HG03103 (cell line): ENCODE measurements at regions not wholly inside any gene's neighbourhood (a gene's known extent, or its start where the extent isn't known, plus 50 kb on each side); places are given as distances from the start of the nearest gene placed in this dataset.
"Not testable (repeated sequence)": the region's sequence is repeated elsewhere in the genome, so short reads cannot be mapped to it uniquely, and the experiment has no call there.

ENCODE experiments used
- ATAC-seq: cut with Tn5 transposase; IDR thresholded peaks from one replicate; pipeline ENCODE4 v1.9.1; 2021; ENCODE audit warnings: low read depth; ENCODE audit not compliant: unreplicated experiment

DNA sequence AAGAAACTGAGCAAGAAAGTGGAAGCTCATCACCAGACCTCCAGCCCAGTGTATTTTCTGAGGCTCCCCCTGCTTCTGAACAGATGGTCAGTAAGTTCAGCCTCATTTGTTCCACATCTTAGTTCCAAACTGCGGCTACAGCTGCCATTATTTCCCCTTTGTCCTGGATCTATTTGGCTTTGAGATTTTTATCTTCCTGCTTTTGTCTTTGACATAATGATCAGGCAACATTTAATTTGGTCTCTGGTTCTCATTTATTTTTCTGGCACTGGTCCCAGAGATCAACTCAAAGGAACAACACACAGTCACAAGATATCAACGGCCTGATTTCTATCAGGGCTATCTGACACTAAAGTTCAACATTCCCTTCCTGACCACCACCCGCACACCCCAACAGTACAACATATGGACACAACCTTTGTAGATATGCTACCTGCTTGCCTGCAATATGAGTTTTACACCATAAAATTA is 137.5 kb downstream of the FAM76B start:
- no peak for ATAC-seq

GRCh38 chr11:95650276-95650675 is 139.3 kb downstream of the FAM76B start:
- ATAC-seq, result no peak

DNA sequence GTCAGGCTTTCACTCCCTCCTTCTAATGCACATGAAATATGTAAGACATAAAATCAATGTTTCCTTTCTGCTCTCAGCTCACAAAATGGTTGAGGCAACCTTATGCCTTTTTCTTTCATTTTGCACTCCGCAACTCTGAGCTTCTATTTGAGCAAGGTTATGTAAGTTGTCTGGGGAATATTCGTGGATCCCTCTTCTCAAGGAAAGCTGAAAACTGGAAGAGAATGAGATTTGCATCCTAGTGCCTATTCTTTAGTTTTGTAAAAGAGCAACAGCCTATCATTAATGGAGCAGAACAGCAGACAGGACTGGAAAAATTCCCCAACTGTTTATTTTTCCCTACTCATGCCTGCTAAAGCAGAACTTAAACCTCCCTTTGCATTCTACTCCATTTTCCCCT is 141.7 kb downstream of the FAM76B start:
- no peak for ATAC-seq

- ATAC-seq, result no peak
Observed at GRCh38 chr11:95647355-95647754, 142.2 kb downstream of the FAM76B start.

DNA sequence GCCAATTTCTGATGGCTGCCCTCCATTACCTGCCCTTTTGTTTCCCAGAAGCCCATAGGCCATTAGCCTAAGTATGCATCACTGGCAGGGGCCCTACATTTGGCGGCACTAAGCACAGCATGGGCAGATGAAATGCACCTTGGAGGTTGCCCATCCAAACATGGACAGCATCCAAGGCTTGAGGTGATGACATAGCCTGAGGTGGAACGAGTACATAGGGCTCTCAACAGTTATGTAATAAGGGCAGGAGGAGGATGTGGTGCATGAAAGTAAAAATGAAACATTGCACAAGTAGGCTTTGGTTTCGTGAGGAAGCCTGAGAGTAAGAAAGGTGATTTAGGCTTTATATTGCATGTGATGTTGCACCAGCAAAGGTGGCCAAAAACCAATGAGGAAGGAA is 148.1 kb downstream of the FAM76B start:
- ATAC-seq, result peak; percentile 100

- no peak for ATAC-seq
Observed at GRCh38 chr11:95638501-95638900, 151.1 kb downstream of the FAM76B start.

DNA sequence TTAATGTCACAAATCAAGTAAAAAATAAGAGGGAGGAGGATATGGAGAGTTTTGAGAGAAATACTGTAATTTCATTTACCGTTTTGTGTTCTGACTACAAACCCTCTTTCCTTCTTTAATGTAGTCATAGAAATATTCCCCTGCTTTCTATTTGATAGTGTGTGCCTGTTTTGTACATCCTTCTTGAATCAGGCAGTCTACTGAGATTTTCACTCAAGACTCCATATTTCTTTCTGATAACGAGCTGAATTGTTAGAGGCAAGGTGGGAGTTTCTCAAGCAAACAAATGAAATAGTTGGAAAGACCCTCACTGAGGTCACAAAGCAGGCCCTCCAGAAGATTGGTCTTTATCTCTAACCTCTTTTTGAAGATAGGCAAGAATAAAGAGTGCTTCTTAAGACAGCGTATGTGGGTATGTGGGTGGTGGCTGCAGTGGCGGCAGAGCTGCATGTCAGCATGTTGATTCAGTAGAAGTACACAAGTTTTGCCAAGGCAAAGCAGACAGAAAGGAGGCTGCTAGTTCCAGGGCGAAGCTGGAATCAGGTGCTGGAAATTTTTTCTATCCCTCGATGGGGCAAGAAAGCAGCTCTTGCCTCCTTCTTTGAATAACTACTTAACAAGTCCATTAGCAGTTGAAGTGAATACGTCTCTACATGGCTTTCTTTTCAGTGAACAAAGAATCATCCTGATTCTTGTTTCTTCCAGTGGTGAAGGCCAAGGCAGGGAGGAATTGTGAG is 164.2 kb downstream of the FAM76B start:
- ATAC-seq, result no peak

- ATAC-seq, result no peak
Observed at GRCh38 chr11:95616256-95616804, 173.3 kb downstream of the FAM76B start.

GRCh38 chr11:95611827-95612226 is 177.8 kb downstream of the FAM76B start:
- no peak for ATAC-seq

DNA sequence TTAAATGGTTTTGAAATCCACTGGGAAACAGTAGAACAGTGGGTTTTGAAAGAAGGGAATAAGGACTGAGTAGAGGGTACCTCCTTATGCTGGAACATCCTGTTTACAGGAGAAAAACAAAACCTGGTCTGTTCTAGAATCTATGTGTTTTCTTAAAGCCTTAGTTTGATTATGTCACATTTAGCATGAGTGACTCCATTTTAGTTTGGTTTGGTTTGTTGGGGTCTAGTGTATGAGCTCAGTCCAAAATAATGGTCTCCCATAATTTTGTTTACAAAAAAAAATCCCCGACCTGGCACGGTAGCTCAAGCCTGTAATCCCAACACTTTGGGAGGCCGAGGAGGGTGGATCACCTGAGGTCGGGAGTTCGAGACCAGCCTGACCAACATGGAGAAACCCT is 179.4 kb downstream of the FAM76B start:
- not testable (repeated sequence) for ATAC-seq

- no peak for ATAC-seq
Observed at GRCh38 chr11:95608093-95608492, 181.5 kb downstream of the FAM76B start.

GRCh38 chr11:95606824-95607223 is 182.8 kb downstream of the FAM76B start:
- no peak for ATAC-seq

GRCh38 chr11:95605271-95605940 is 184.2 kb downstream of the FAM76B start:
- no peak for ATAC-seq

- ATAC-seq, result no peak
Observed at GRCh38 chr11:95599959-95600586, 189.5 kb downstream of the FAM76B start.

DNA sequence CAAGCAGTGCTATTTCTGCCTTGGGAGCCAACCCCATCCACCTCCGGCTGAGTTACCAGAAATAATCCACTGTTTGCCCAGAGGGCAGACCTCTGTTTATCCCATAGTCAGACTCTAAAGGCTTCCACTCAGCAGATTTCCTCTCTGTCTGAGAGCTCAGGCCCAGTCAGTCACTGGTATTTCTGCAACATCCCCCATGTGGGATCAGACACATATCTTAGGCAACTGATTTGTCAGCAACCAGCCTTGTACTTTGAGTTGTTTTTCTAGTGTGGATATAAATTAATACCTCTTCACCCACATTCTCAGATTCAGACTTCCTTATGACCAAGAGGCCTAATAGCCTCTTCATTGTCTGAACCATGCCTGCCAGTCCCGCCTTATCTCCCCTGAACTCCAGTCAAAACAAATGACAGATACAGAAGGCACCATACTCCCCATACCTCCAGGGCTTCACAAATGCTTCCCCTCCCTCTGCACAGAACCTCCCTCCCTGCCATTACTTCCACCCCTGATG is 193.6 kb downstream of the FAM76B start:
- no peak for ATAC-seq

- ATAC-seq, result no peak
Observed at GRCh38 chr11:95595541-95595940, 194.0 kb downstream of the FAM76B start.

DNA sequence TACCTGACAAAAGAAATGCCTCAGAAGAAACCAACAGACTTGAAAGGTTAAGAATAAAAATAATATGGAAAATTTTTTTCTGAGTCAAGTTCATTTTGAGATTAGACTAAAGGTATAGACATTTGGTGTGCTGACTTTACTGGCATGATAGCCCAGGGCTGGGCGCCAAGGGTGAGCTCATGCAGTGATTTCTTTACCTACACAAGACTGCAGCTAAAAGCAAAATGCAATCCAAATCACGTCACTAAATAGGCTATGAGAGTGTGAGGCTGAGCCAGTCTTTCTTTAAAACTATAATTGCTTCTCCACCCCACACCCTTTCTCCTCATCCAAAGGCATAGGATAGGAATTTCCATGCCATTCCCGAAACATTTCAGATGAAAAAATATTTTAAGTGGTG is 196.5 kb downstream of the FAM76B start:
- no peak for ATAC-seq

DNA sequence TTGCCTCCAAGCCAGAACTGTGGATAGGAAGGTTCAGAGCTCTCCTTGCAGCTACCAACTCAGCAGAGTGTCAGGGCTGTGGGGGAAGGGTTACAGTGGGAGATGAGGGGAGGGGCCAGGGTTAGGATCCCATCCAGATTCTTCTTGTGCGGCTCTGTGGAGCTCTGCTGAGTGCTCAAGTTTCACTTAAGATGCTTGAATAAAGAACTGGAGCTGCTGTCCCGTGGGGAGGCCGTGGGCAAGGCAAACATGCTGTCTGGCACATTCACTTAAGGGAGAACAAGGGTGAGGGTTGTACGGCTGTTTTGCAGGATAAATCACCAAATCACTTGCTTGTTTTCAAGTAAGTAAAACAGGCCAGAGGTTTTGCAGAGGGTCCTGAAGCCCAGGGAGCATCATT is 197.1 kb downstream of the FAM76B start:
- no peak for ATAC-seq

DNA sequence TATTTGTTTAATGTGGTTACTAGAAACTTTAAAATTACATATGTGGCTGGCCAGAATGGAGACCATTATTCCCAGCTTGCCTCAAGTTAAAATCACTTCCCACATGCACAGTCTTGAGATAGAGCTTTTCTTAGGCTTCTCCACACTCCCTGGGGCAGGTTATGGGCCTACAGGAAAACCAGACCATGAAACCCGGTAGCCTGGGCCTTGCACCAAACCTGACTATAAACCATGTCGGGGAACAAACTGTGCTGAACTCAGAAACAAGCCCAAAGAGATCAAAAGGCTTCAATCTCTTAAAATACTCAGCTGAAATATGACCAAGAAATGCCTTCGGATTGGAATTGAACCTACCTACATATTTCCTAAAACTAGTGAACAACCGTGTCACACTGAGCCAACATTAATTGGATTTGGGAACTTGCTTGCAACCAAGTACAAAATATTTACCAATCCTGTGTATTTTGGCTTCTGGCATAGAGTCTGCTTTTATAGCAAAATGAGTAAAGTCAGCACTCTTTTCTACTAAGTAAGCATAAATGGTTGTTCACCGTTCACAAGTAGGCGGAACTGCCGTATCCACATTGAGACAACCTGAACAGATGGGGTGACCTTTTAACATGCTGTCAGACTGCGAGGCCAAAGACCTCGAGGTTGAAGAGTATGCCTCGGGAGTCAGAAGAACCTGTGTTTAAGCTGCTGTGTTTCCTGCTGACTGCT is 199.5 kb downstream of the FAM76B start:
- ATAC-seq, result no peak

GRCh38 chr11:95588821-95589220 is 200.8 kb downstream of the FAM76B start:
- ATAC-seq, result no peak

GRCh38 chr11:95586661-95587060 is 202.9 kb downstream of the FAM76B start:
- ATAC-seq, result no peak
